HK-2 (cell line): ENCODE measurements at regions not wholly inside any gene's neighbourhood (a gene's known extent, or its start where the extent isn't known, plus 50 kb on each side); places are given as distances from the start of the nearest gene placed in this dataset.

Experiments used
- DNase-seq: peaks from one replicate; pipeline ENCODE4 v3.0.0-alpha.2; 2018; ENCODE audit not compliant: unreplicated experiment

GRCh38 chr16:85326113-85326793, 214.0 kb upstream of the CIBAR2 start:
- DNase-seq = no peak

GRCh38 chr16:85326794-85327181, 214.5 kb upstream of the CIBAR2 start:
- no peak for DNase-seq

GRCh38 chr16:85327731-85328675, 215.7 kb upstream of the CIBAR2 start:
- DNase-seq = no peak

- no peak for DNase-seq
Observed at GRCh38 chr16:85328676-85329058, 216.4 kb upstream of the CIBAR2 start.

GRCh38 chr16:85329059-85329812, 217.0 kb upstream of the CIBAR2 start:
- no peak for DNase-seq

GRCh38 chr16:85330006-85330693, 217.9 kb upstream of the CIBAR2 start:
- DNase-seq = no peak

- DNase-seq = peak; percentile 31
Observed at GRCh38 chr16:85330694-85331188, 218.5 kb upstream of the CIBAR2 start.

GRCh38 chr16:85331688-85332087, 219.4 kb upstream of the CIBAR2 start:
- DNase-seq = no peak

GRCh38 chr16:85332175-85332574, 219.9 kb upstream of the CIBAR2 start:
- no peak for DNase-seq

- no peak for DNase-seq
Observed at GRCh38 chr16:85333337-85333736, 221.1 kb upstream of the CIBAR2 start.

GRCh38 chr16:85333744-85334640, 221.7 kb upstream of the CIBAR2 start:
- no peak for DNase-seq

GRCh38 chr16:85334718-85335583, 222.7 kb upstream of the CIBAR2 start:
- no peak for DNase-seq

GRCh38 chr16:85335584-85336491, 223.6 kb upstream of the CIBAR2 start:
- DNase-seq = no peak

GRCh38 chr16:85337910-85338637, 225.8 kb upstream of the CIBAR2 start:
- no peak for DNase-seq

- no peak for DNase-seq
Observed at GRCh38 chr16:85338638-85338982, 226.3 kb upstream of the CIBAR2 start.

- DNase-seq = no peak
Observed at GRCh38 chr16:85338989-85339685, 226.9 kb upstream of the CIBAR2 start.

GRCh38 chr16:85341972-85342695, 229.9 kb upstream of the CIBAR2 start:
- no peak for DNase-seq
